ENCODE measurements at regions not wholly inside any gene's neighbourhood (a gene's known extent, or its start where the extent isn't known, plus 50 kb on each side); places are given as distances from the start of the nearest gene placed in this dataset.

DNA sequence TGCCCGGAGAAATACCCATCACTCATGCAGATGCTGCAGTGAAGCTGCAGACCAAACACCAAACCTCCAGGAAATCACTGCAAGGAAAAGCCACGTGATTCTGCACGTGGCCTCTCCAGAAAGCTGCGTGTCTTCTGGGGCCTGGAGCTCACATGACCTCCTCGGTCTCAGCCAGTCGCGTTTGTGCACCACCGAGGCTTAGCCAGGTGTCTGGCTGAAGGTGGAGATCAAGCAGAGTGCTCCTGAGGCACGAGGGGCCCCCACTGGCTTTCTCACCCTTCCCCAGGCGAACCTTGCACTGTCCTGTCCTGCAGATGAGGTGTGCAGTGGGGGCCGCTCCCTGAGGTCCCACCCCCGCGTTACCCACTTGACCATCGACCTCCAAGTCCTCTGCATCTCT lies 257.3 kb downstream of the RBFOX3 start:
- Histone ChIP-seq H3K27me3 (peaks cover 0 to 96% (median 44%) of the 10 kb centered on the region in 3 donors), H3K36me3 (no peaks in the 10 kb centered on the region), H3K4me3 (no peak overlapping the region), H3K9me3 (peaks cover 0 to 6% (median 1%) of the 10 kb centered on the region in 4 donors), H3K4me1 (no peaks in the 10 kb centered on the region), H3K27ac (no peak overlapping the region)
- intact Hi-C loops (cut with DNase I; ENCODE audit: low total_unique reads): no loop called here
- DNase-seq: no peak
- WGBS, 5 donors: 56 to 79% (median 69%) methylated on average over 10 to 14 of the region's 14 CpGs
- no peak for TF ChIP-seq POLR2A (IDR thresholded peaks at IDR 0.05)
- TF ChIP-seq EP300 (IDR thresholded peaks at IDR 0.05): no peak
- TF ChIP-seq, protein P1, sequence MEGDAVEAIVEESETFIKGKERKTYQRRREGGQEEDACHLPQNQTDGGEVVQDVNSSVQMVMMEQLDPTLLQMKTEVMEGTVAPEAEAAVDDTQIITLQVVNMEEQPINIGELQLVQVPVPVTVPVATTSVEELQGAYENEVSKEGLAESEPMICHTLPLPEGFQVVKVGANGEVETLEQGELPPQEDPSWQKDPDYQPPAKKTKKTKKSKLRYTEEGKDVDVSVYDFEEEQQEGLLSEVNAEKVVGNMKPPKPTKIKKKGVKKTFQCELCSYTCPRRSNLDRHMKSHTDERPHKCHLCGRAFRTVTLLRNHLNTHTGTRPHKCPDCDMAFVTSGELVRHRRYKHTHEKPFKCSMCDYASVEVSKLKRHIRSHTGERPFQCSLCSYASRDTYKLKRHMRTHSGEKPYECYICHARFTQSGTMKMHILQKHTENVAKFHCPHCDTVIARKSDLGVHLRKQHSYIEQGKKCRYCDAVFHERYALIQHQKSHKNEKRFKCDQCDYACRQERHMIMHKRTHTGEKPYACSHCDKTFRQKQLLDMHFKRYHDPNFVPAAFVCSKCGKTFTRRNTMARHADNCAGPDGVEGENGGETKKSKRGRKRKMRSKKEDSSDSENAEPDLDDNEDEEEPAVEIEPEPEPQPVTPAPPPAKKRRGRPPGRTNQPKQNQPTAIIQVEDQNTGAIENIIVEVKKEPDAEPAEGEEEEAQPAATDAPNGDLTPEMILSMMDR (IDR thresholded peaks at IDR 0.05): no peak
- TF ChIP-seq POLR2AphosphoS5 (IDR thresholded peaks at IDR 0.05): no peak

DNA sequence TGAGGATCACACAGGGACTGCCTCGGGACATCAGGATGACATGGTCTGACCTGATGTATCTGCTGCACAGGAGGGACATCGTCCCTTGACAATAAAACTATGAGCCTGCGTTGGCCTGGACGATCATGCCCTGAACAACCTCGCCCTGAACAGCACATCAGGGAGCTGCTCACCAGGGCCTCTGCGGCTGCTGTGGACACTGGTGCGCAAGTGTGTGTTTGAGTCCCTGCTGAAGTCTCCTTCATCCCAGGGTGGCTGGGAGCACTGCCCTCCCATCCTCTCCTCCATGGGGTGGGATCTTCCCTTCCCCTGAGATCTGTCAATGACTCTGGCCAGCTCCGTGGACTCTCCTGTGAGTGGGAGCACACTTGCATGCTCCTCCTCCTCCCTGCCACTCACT lies 257.8 kb downstream of the RBFOX3 start:
- Histone ChIP-seq H3K4me3 (no peak overlapping the region), H3K36me3 (no peaks in the 10 kb centered on the region), H3K9me3 (peaks cover 0 to 6% (median 1%) of the 10 kb centered on the region in 4 donors), H3K4me1 (no peaks in the 10 kb centered on the region), H3K27ac (no peak overlapping the region), H3K27me3 (peaks cover 0 to 96% (median 41%) of the 10 kb centered on the region in 3 donors)
- no peak for DNase-seq
- WGBS, 5 donors: 78 to 98% (median 86%) methylated on average over 4 to 8 of the region's 8 CpGs
- intact Hi-C loops (cut with DNase I; ENCODE audit: low total_unique reads): no loop called here
- TF ChIP-seq, protein P1 (IDR thresholded peaks at IDR 0.05): no peak
- TF ChIP-seq EP300 (IDR thresholded peaks at IDR 0.05) (no peak), POLR2AphosphoS5 (IDR thresholded peaks at IDR 0.05) (no peak), POLR2A (IDR thresholded peaks at IDR 0.05) (no peak)

DNA sequence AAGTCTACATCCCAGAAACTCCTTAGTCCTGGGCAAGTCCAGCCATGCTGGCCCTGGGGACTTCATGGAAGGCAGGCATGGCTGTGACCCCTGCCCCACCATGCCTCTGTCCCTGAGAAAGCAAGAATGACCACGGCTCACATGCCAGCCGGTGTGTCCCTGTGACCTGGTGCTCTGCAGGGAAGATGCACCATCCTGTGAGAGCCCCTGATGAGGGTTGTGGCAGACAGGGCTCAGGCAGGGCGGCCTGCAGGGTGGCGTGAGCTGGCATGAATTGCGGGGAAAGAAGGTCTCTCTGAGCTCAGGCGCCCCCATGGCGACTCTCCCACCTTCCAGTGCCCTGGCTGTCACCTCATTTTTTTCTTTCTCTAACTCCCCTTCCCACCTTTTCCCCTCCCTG lies 260.3 kb downstream of the RBFOX3 start:
- TF ChIP-seq, protein P1 (IDR thresholded peaks at IDR 0.05): no peak
- TF ChIP-seq EP300 (IDR thresholded peaks at IDR 0.05) (no peak), POLR2AphosphoS5 (IDR thresholded peaks at IDR 0.05) (no peak), POLR2A (IDR thresholded peaks at IDR 0.05) (no peak)
- DNase-seq: no peak
- 81 to 96% (median 90%) methylated on average over 6 to 7 of the region's 7 CpGs for WGBS, 5 donors
- H3K27ac ChIP-seq: no peak overlapping the region
- no peaks in the 10 kb centered on the region for H3K4me1 ChIP-seq
- no peak overlapping the region for H3K4me3 ChIP-seq
- H3K36me3 ChIP-seq: no peaks in the 10 kb centered on the region
- peaks cover 0 to 6% (median 1%) of the 10 kb centered on the region in 4 donors for H3K9me3 ChIP-seq
- peaks cover 0 to 85% (median 35%) of the 10 kb centered on the region in 3 donors for H3K27me3 ChIP-seq
- intact Hi-C loops (cut with DNase I; ENCODE audit: low total_unique reads): no loop called here

DNA sequence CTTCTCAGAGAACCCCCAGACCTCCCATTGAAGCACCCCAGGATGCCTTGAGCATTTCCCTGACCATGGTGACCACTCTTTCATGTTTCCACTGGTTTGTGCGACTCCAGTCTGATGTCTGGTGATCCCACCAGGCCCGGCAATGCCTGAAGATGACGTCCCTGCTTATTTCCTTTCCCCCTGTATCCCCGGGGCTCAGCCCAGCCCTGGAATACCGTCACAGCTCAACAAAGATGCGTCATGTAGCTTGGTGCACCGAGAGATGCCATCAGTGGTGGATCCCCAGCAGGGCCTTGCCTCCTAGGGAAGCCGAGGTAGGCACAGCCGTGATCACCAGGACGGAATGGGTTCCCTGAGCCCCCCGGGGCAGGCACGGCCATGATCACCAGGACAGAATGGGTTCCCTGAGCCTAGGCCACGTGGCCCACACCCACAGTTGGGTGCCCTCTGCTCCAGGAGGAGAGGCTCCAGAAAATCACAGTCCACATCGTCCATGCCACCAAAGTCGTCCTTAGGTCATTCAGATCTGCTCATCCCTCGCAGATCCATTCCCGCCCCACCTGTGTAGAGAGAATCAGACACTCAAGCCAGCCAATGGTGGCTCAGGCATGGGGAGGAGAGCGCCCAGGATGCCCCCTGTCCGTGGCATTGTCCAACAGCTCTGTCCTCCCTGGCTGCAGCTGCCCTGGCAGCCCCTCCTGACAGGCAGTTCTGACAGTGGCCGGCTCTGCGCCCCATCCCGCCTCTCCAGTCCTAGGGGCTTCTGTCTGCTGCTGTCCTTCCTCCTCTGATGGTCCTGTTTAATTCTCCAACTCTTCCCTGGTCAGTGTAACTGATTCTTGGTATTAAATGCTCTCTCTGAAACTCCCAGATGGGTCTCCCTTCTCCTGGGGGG lies 261.1 kb downstream of the RBFOX3 start:
- Histone ChIP-seq H3K27ac (no peak overlapping the region), H3K4me1 (no peaks in the 10 kb centered on the region), H3K27me3 (peaks cover 0 to 80% (median 31%) of the 10 kb centered on the region in 3 donors), H3K4me3 (no peak overlapping the region), H3K36me3 (no peaks in the 10 kb centered on the region), H3K9me3 (peaks cover 0 to 7% (median 5%) of the 10 kb centered on the region in 4 donors)
- DNase-seq: no peak
- no peak for TF ChIP-seq EP300 (IDR thresholded peaks at IDR 0.05)
- TF ChIP-seq POLR2A (IDR thresholded peaks at IDR 0.05): no peak
- TF ChIP-seq, protein P1 (IDR thresholded peaks at IDR 0.05): no peak
- no peak for TF ChIP-seq POLR2AphosphoS5 (IDR thresholded peaks at IDR 0.05)
- intact Hi-C loops (cut with DNase I; ENCODE audit: low total_unique reads): no loop called here
- WGBS, 5 donors: 72 to 77% (median 74%) methylated on average over 17 to 22 of the region's 22 CpGs
